ENCODE measurements at regions not wholly inside any gene's neighbourhood (a gene's known extent, or its start where the extent isn't known, plus 50 kb on each side); places are given as distances from the start of the nearest gene placed in this dataset.

- H3K4me3 ChIP-seq (ENCODE audit: control insufficient read depth, low read depth, low read length), result no peak overlapping the region
- TF ChIP-seq, protein P1, sequence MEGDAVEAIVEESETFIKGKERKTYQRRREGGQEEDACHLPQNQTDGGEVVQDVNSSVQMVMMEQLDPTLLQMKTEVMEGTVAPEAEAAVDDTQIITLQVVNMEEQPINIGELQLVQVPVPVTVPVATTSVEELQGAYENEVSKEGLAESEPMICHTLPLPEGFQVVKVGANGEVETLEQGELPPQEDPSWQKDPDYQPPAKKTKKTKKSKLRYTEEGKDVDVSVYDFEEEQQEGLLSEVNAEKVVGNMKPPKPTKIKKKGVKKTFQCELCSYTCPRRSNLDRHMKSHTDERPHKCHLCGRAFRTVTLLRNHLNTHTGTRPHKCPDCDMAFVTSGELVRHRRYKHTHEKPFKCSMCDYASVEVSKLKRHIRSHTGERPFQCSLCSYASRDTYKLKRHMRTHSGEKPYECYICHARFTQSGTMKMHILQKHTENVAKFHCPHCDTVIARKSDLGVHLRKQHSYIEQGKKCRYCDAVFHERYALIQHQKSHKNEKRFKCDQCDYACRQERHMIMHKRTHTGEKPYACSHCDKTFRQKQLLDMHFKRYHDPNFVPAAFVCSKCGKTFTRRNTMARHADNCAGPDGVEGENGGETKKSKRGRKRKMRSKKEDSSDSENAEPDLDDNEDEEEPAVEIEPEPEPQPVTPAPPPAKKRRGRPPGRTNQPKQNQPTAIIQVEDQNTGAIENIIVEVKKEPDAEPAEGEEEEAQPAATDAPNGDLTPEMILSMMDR (IDR thresholded peaks at IDR 0.05; ENCODE audit: control insufficient read depth, insufficient read depth, low read depth, low read length, missing control alignments), result no peak
- DNase-seq (ENCODE audit: low read depth), result no peak
Observed at GRCh38 chr1:29835874-29836273, 599.6 kb downstream of the PTPRU start.

GRCh38 chr1:29835406-29835805, 599.1 kb downstream of the PTPRU start:
- TF ChIP-seq, protein P1 (IDR thresholded peaks at IDR 0.05; ENCODE audit: control insufficient read depth, insufficient read depth, low read depth, low read length, missing control alignments), result no peak
- no peak for DNase-seq (ENCODE audit: low read depth)

DNA sequence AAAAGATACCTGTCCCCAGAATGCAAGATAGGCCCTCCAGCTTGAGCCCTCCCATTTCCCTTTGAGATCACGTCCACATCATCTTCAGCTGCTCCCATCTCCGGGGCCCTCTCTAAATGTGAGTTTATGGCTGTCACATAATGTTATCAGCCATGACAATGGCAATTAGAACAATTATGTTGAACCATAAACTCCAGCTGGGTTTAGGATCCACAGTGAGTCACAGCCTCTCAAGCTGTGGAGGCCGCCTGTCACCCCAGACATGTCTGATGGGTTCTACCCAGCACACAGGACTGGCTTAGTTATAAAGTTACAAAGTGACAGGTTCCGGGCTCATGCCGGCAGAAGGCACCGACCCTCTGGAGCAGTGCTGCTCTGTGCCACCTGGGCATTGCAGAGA, 597.3 kb downstream of the PTPRU start:
- H3K4me3 ChIP-seq (ENCODE audit: control insufficient read depth, low read depth, low read length), result no peak overlapping the region
- no peak for DNase-seq (ENCODE audit: low read depth)
- TF ChIP-seq, protein P1 (IDR thresholded peaks at IDR 0.05; ENCODE audit: control insufficient read depth, insufficient read depth, low read depth, low read length, missing control alignments), result no peak

More at GRCh38 chr1:29835406-29835805, 599.1 kb downstream of the PTPRU start:
- H3K4me3 ChIP-seq (ENCODE audit: control insufficient read depth, low read depth, low read length), result no peak overlapping the region

GRCh38 chr1:29832936-29833335, 596.6 kb downstream of the PTPRU start:
- H3K4me3 ChIP-seq (ENCODE audit: control insufficient read depth, low read depth, low read length), result no peak overlapping the region
- no peak for DNase-seq (ENCODE audit: low read depth)
- TF ChIP-seq, protein P1 (IDR thresholded peaks at IDR 0.05; ENCODE audit: control insufficient read depth, insufficient read depth, low read depth, low read length, missing control alignments), result no peak

DNA sequence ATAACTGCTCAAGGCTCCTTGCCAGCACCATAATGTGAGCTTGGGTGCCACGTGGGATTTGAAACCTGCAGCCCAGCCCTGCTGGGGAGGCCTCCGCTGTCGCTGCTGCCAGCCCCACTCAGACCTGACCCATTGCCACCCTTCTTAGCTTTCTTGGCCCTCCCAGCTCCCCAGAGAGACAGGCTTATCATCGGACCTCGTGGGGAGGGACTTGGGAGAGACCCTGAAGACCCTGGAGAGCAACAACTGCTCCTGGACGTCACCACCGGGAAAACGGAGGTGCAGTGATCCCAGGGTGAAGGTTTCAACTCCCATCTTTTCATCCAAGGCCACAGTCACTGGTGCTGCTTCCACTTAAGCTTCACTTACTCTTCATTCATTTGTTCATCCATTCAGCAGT, 596.1 kb downstream of the PTPRU start:
- no peak overlapping the region for H3K4me3 ChIP-seq (ENCODE audit: control insufficient read depth, low read depth, low read length)
- no peak for DNase-seq (ENCODE audit: low read depth)
- TF ChIP-seq, protein P1 (IDR thresholded peaks at IDR 0.05; ENCODE audit: control insufficient read depth, insufficient read depth, low read depth, low read length, missing control alignments), result no peak

DNA sequence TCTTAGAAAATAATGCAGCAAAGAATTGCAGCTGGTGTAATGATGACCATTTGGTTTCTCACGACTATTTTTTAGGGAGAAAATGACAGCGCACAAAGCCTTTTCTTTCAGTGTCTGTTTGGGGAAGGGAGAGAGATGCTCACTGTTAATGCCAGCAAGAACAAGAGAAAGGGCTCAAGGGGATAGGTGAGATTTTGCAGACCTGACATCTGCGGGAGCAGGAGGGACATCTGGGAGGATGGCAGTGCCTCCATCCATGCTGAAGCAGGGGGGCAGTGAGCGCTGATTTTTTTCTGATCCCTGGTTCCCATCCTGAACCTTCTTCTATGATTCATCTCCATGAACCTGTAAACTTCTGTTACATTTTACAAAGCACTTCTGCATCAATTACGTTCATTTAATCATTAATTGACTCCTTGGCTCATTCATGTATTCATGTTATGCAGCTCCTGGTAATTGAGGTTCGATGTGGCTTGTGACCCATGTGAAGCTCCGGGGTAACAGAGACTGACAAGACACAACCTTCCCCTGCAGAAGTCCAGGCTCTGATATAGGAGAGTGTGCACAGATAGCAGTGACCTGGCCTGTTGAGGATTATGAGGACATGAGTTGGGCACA, 595.3 kb downstream of the PTPRU start:
- DNase-seq (ENCODE audit: low read depth), result no peak
- no peak overlapping the region for H3K4me3 ChIP-seq (ENCODE audit: control insufficient read depth, low read depth, low read length)
- TF ChIP-seq, protein P1 (IDR thresholded peaks at IDR 0.05; ENCODE audit: control insufficient read depth, insufficient read depth, low read depth, low read length, missing control alignments), result no peak

Data from AG09309 (cell line).